Common myeloid progenitor, CD34-positive (primary cell): ENCODE measurements at regions not wholly inside any gene's neighbourhood (a gene's known extent, or its start where the extent isn't known, plus 50 kb on each side); places are given as distances from the start of the nearest gene placed in this dataset.

Experiments used
- CTCF ChIA-PET: fragments of 350-600 bp; sonication (Branson Sonifier 250); formaldehyde crosslinking; loops from one replicate; lab custom pipeline; 2021; ENCODE audit warnings: antibody characterized with exemption; lab: Charles Lee
- POLR2A ChIA-PET: fragments of 350-600 bp; sonication (Branson Sonifier 250); formaldehyde crosslinking; loops from one replicate; lab custom pipeline; 2021; ENCODE audit warnings: antibody characterized with exemption; lab: Charles Lee
- DNase-seq, 3 donors: peaks; one replicate each; pipeline versions ENCODE4 v3.0.0 to v3.0.0-alpha.2; 2013
- H3K27ac ChIP-seq, 2 experiments: 1 replicate in 1 of 2; 2 replicates in 1 of 2; pipeline ENCODE4 v1.7.0; 2013; ENCODE audit warnings: inconsistent platforms in 2 of 2, low read length in 2 of 2, mild to moderate bottlenecking in 2 of 2, low read depth in 1 of 2, moderate library complexity in 1 of 2; ENCODE audit not compliant: severe bottlenecking in 2 of 2, insufficient read depth in 1 of 2, poor library complexity in 1 of 2
- H3K27me3 ChIP-seq, 5 experiments: replicated peaks in 2 of 5; 1 replicate in 3 of 5; 2 replicates in 2 of 5; pipeline versions ENCODE4 v1.6.1 to v1.7.0; 2013; ENCODE audit warnings: low read length in 4 of 5, mild to moderate bottlenecking in 2 of 5, moderate library complexity in 2 of 5, inconsistent platforms in 1 of 5; ENCODE audit not compliant: insufficient read depth in 5 of 5, control insufficient read depth in 4 of 5
- H3K36me3 ChIP-seq, 4 experiments: 1 replicate in 2 of 4; 2 replicates in 2 of 4; pipeline versions ENCODE4 v1.6.1 to v1.7.0; 2013; ENCODE audit warnings: low read length in 3 of 4, control low read depth in 1 of 4, mild to moderate bottlenecking in 1 of 4; ENCODE audit not compliant: control insufficient read depth in 4 of 4, insufficient read depth in 4 of 4
- H3K4me1 ChIP-seq, 4 experiments: 1 replicate in 3 of 4; 2 replicates in 1 of 4; pipeline versions ENCODE4 v1.6.1 to v1.7.1; 2013; ENCODE audit warnings: low read length in 3 of 4, mild to moderate bottlenecking in 3 of 4, control low read depth in 1 of 4, inconsistent platforms in 1 of 4, moderate library complexity in 1 of 4; ENCODE audit not compliant: control insufficient read depth in 4 of 4, insufficient read depth in 4 of 4; ENCODE audit errors: control extremely low read depth in 1 of 4
- H3K4me3 ChIP-seq, 7 experiments: 1 replicate in 4 of 7; 2 replicates in 3 of 7; pipeline versions ENCODE4 v1.5.1 to v1.7.0; 2013; ENCODE audit warnings: mild to moderate bottlenecking in 7 of 7, low read length in 6 of 7, moderate library complexity in 6 of 7, inconsistent platforms in 2 of 7, low read depth in 2 of 7, control low read depth in 1 of 7; ENCODE audit not compliant: insufficient read depth in 4 of 7, control insufficient read depth in 1 of 7; ENCODE audit errors: extremely low read depth in 1 of 7
- H3K9me3 ChIP-seq, 5 experiments: 1 replicate in 4 of 5; 2 replicates in 1 of 5; pipeline versions ENCODE4 v1.6.1 to v1.7.1; 2013; ENCODE audit warnings: low read length in 4 of 5, mild to moderate bottlenecking in 2 of 5, inconsistent platforms in 1 of 5, low read depth in 1 of 5, moderate library complexity in 1 of 5; ENCODE audit not compliant: control insufficient read depth in 4 of 5, insufficient read depth in 2 of 5; ENCODE audit errors: control extremely low read depth in 1 of 5
- WGBS: methylation state at CpG from one replicate; pipeline ENCODE4 v1.1.5; 2013; ENCODE audit not compliant: insufficient coverage; 5-methylcytosine and 5-hydroxymethylcytosine counted together

DNA sequence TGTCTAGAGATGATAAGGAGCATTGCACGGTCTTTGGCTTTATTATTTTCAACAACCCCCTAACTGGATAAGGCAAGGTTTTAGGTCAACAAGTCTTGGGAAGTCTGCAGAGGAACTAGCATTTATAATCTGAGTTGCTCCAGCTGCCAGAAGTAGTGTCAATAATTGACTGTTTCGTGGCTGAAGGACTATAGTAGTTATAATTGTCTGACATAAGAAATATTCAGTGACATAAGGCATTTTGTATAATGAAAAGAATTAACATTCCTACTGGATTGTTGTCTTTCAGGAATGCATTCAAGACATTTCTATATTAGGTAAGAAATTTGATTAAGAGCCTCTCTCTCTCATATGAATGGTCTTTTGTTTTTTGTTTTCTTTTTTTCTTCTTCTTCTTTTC is 136.9 kb upstream of the SGK1 start:
- POLR2A ChIA-PET = no interaction called here
- H3K27ac ChIP-seq = no peak overlapping the region
- no peak overlapping the region for H3K4me3 ChIP-seq
- CTCF ChIA-PET = no interaction called here
- no CpG with 5 or more reads among the region's 2 CpGs for WGBS
- H3K36me3 ChIP-seq = no peaks in the 10 kb centered on the region
- no peaks in the 10 kb centered on the region for H3K27me3 ChIP-seq
- H3K4me1 ChIP-seq = no peaks in the 10 kb centered on the region
- DNase-seq = no peak
- H3K9me3 ChIP-seq = peaks cover 0 to 2% (median 0%) of the 10 kb centered on the region in 5 experiments

DNA sequence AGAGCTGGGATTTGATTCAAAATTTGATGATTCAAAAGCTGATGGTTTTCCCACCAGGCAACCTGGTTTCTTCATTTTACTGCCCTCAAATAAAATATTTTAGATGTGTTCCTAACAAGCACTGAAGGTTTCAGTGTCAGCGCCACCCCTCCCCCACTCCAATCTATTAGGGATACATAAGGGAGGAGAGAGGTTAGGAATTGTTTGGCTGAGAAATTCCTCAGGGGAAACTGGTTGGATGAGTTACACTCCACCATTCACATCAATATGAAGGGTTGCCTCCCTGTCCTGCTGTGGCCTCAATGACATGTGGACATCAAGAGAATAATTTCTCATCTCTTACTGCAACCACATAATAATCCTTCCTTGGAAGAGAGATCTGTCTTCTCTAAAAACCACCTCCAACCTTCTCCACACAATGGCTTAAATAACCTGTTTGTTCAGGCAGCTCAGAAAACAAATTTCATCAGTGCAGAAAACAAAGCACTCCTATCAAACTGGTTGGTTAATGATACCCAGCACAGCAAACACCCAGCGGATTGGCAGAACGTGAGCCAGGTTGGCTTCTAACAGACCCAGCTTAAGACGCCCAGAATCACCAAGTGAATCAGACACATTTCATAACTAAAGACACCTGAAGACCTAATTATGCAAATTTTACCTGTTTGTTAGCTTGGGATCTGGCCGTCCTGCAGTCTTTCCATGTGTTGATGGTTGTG is 136.0 kb upstream of the SGK1 start:
- ChIA-PET POLR2A (no interaction called here), CTCF (no interaction called here)
- Histone ChIP-seq H3K9me3 (peaks cover 0 to 2% (median 0%) of the 10 kb centered on the region in 5 experiments), H3K27me3 (no peaks in the 10 kb centered on the region), H3K27ac (no peak overlapping the region), H3K36me3 (no peaks in the 10 kb centered on the region), H3K4me1 (no peaks in the 10 kb centered on the region), H3K4me3 (no peak overlapping the region)
- no peak for DNase-seq
- 70% methylated on average over 2 of the region's 5 CpGs for WGBS

- WGBS = 78% methylated on average over 2 of the region's 3 CpGs
- Histone ChIP-seq H3K4me3 (no peak overlapping the region), H3K36me3 (no peaks in the 10 kb centered on the region), H3K27me3 (no peaks in the 10 kb centered on the region), H3K4me1 (no peaks in the 10 kb centered on the region), H3K9me3 (peaks cover 0 to 2% (median 0%) of the 10 kb centered on the region in 5 experiments), H3K27ac (no peak overlapping the region)
- CTCF ChIA-PET = no interaction called here
- POLR2A ChIA-PET = no interaction called here
- DNase-seq = no peak
Observed at GRCh38 chr6:134452906-134453305, 135.0 kb upstream of the SGK1 start.

- H3K4me1 ChIP-seq = peaks cover 0 to 5% (median 1%) of the 10 kb centered on the region in 4 experiments
- H3K9me3 ChIP-seq = peaks cover 0 to 2% (median 0%) of the 10 kb centered on the region in 5 experiments
- CTCF ChIA-PET = no interaction called here
- H3K27me3 ChIP-seq = no peaks in the 10 kb centered on the region
- no peak overlapping the region for H3K4me3 ChIP-seq
- no CpG with 5 or more reads among the region's 1 CpG for WGBS
- no peak for DNase-seq
- H3K27ac ChIP-seq = no peak overlapping the region
- POLR2A ChIA-PET = no interaction called here
- no peaks in the 10 kb centered on the region for H3K36me3 ChIP-seq
Observed at GRCh38 chr6:134451529-134451928, 133.6 kb upstream of the SGK1 start.

DNA sequence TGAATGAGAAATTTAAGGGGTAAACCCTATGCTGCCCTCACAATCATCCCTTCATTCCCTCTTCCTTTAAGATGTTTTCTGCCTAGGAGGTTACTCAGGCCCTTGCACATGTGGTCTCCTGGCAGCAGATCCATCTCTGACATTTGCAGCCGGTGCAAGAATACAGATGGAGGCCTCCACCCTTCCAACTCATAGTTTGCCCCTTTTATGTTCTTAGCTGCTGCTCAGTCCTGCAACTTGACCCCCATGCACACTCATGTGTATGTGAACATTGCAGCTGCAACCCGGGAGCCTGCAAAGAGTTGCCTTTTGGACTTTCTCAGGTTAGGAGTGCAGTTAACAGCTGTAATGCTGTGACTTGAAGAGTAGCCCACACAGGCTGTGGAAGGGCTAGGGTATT is 131.9 kb upstream of the SGK1 start:
- H3K4me1 ChIP-seq = peaks cover 0 to 5% (median 1%) of the 10 kb centered on the region in 4 experiments
- POLR2A ChIA-PET = no interaction called here
- no peak overlapping the region for H3K27ac ChIP-seq
- H3K9me3 ChIP-seq = peaks cover 0 to 2% (median 0%) of the 10 kb centered on the region in 5 experiments
- CTCF ChIA-PET = no interaction called here
- DNase-seq = no peak
- no peak overlapping the region for H3K4me3 ChIP-seq
- 100% methylated on average over 2 of the region's 2 CpGs for WGBS
- no peaks in the 10 kb centered on the region for H3K36me3 ChIP-seq
- no peaks in the 10 kb centered on the region for H3K27me3 ChIP-seq

DNA sequence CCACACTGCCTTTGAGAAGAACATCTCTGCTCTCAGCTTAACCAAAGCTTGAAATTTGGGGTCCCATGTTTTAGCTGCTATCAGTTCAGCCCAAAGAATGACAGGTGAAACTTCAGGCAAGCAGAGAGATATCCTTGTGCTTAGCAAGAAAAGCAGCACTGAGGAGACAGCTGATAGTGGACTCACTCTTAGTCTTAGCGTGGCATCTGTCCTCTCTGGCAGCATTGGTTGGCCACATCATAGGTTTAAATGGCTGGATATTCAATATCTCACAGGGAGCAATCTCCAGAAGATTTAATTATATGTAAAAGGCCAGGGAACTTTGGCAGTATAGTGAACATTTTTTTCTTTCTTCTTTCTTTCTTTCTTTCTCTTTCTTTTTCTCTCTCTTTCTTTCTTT is 131.1 kb upstream of the SGK1 start:
- H3K36me3 ChIP-seq = no peaks in the 10 kb centered on the region
- no peak for DNase-seq
- ChIA-PET POLR2A (no interaction called here), CTCF (no interaction called here)
- no peak overlapping the region for H3K27ac ChIP-seq
- peaks cover 0 to 5% (median 1%) of the 10 kb centered on the region in 4 experiments for H3K4me1 ChIP-seq
- H3K27me3 ChIP-seq = no peaks in the 10 kb centered on the region
- no peak overlapping the region for H3K4me3 ChIP-seq
- H3K9me3 ChIP-seq = peaks cover 0 to 2% (median 0%) of the 10 kb centered on the region in 5 experiments
- WGBS = 100% methylated on average over 1 of the region's 1 CpG

DNA sequence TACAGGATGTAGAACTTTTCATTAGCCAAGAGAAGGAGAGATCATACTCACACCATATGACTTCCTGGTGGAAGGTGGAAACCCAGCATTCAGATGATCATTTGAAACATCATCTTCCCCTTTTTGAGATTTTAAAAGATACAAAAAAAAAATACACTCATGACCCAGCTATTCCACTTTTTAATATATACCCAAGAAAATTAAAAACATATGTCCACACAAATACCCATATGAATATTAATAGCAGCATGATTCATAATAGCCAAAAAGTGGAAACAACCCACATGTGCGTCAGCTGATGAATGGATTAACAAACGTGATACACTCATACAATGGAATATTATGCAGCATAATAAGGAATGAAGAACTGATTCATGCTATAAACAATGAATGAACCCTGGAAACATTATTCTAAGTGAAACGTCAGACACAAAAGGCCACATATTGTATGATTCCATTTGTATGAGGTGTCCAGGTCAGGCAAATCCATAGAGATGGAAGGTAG is 130.0 kb upstream of the SGK1 start:
- H3K27me3 ChIP-seq = no peaks in the 10 kb centered on the region
- no peak overlapping the region for H3K4me3 ChIP-seq
- H3K27ac ChIP-seq = no peak overlapping the region
- peaks cover 0 to 5% (median 1%) of the 10 kb centered on the region in 4 experiments for H3K4me1 ChIP-seq
- ChIA-PET CTCF (interaction anchor here (1.2 kb wide), 1 partner anchor 10 kb away, joined by 3 read pairs; no protein-coding TSS in a partner anchor), POLR2A (no interaction called here)
- peak in 1 of 3 donors; percentile 29 for DNase-seq
- no peaks in the 10 kb centered on the region for H3K36me3 ChIP-seq
- WGBS = no CpG with 5 or more reads among the region's 3 CpGs
- peaks cover 0 to 2% (median 0%) of the 10 kb centered on the region in 5 experiments for H3K9me3 ChIP-seq
